Ureter (tissue), 1 donor: ENCODE measurements at regions not wholly inside any gene's neighbourhood (a gene's known extent, or its start where the extent isn't known, plus 50 kb on each side); places are given as distances from the start of the nearest gene placed in this dataset.
"Not testable (repeated sequence)": the region's sequence is repeated elsewhere in the genome, so short reads cannot be mapped to it uniquely, and the experiment has no call there.

Source experiments
- DNase-seq: peaks from one replicate; pipeline ENCODE4 v3.0.0-alpha.2; 2020; ENCODE audit warnings: low spot score
- donor health status: DM: yes; HTN: yes; CAD: no.

DNA sequence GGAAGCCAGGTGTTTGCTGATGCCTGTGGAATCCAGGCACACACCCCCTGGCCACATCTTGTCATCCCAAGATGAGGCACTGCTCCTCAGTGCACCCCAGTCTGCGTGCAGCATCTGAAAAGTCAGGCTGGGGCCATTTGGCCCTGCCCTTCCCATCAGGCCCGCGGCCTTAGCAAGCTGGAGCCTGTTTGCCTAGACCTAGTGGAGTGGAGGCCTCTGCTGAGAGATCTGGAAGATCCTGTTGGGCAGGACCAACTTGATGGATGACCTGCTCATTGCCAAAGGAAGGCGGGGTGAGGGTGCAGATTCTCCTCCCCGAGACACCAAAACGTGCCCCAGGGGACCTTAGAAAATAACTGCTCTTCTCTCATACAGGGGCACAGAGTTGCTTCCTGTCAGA, 220.2 kb downstream of the SHQ1 start:
- peak; percentile 88 for DNase-seq

DNA sequence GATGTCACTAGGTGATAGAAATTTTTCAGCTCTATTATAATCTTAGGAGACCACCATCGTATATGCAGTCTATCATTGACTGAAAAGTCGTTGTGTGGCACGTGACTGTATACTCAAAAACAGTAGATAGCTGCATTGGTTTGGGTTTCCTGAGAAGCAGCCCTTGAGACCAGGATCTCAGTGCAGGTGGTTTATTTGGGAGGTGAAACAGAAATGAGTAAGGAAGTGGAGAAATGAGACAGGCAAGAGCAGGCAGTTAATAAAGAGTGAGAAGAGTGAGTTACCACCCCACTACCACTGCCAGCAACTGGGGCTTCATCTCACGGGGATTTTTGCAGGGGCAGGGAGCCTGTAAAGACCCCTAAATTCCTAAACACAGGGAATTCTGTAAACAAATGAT, 221.0 kb downstream of the SHQ1 start:
- no peak for DNase-seq

DNA sequence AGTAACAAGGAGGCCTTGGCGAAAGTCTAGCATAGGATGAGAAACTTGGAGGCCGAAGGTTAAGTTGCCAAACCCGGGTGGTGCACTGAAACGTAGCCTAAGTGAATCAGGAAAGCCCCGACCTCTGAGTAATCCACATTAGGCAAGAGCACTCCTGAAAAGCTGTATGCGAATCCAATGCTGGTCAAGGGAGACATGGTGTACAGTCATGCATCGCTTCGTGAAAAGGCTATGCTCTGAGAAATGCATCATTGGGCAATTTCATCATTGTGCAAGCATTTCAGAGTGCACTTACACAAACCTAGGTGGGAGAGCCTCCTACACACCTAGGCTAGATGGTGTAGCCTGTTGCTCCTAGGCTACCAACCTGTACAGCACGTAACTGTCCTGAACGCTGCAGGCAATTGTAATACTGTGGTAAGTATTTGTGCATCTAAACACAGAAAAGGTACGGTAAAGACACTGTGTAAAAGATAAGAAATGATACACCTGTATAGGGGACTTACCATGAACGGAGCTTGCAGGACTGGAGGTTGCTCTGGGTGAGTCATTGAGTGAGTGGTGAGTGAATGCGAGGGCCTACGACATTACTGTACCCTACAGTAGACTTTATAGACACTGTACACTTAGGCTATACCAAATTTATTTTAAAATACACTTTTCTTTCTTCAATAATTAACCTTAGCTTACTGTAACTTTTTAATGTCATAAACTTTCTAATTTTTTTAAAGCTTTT, 222.5 kb downstream of the SHQ1 start:
- no peak for DNase-seq

DNA sequence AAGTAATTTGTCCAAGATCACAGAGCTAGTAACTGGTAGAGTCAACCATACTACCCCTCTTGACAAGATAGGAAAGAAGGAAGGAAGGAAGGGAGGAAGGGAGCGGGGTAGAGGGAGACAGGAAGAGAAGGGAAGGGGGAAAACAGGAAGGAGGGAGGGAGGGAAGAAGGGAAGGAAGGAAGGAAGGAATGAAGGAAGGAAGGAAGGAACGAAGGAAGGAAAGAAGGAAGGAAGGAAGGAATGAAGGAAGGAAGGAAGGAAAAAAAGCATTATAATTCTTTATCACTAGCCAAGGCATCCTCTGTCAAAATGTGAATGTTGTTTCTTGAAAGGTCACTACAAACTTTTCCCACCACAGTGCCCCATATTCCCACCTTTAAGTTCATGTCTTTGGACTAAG, 223.6 kb downstream of the SHQ1 start:
- no peak for DNase-seq

DNA sequence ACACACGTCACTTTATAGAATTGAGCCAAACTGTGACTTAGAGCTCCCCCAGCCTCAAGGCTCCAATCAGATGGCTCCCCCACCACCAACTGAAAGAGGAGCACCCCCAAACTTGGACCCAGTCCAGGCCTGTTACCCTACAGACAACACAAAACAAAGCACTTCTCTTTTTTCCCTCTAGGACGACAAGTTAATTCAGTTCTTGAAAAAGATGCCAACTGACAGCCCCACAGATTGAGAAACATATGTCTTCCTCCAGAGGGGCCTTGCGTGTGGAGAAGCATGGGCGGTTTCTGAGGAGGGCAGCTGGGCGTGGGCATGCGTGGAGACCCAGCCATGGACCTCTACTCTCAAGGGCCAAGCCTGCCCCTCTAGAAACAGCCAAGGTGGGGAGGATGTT, 229.5 kb downstream of the SHQ1 start:
- DNase-seq: no peak

DNA sequence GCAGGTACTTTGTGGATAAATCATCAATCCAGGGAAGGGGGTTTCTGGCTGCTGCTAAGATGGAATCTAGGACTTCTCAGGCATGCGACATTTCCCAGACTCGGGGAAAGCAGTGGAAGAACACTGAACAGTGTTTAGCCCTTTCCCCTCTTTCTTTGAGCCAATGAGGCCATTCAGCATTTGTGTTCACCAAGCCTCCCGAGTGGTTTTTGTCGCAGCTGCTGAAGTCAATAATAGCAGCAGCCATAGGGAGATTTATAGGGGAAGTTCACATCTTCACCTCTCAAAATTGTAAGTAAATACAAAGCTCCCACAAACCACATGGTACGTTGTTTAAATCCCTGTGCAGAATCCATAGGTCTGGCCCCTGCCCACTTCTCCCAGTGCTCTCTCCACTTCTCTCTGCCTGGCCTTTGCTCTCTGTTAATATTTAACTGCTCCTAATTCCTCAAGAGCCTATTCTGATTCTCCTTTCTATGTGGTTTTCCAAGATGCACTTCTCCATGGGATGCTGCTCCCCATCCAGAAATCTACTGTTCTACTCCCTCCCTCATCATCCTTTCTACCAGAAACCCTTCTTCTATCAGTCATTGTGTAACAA, 230.7 kb downstream of the SHQ1 start:
- DNase-seq: no peak

DNA sequence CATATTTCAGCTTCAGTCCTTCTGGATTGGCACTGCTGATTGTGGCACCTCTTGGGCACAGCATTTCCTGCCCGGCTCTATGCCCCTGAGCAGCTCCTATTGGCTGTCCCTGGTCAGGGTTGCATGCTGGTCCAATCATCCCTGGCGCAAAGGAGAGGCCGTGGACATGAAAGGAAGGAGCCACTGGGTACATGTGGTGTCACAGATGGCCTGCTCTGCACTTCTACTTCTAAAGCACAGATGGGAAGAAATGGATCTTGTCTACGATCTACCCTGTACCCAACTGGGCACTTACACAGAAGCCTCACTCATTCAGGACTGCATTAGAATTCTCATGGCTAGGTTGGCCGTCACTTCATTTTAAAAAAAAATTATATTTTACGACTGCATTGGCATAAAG, 232.5 kb downstream of the SHQ1 start:
- no peak for DNase-seq

DNA sequence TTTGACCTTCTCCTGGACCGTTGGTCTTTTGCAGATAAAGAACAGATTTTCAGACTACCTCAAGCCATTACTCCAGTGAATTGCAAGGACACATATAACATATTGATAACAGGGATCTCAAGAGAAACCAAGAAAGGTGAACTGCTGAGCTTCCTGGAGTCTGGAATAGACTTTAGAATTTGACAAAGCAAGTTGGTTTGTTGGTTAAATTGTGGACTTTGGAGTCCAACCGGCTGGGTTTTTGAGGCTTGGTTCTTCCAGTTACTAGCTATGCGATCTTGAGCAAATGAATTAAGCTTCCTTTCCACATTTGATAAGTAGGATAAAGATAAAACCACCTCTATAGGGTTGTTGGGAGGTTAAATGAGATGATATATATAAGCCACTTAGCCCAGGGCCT, 233.1 kb downstream of the SHQ1 start:
- no peak for DNase-seq

DNA sequence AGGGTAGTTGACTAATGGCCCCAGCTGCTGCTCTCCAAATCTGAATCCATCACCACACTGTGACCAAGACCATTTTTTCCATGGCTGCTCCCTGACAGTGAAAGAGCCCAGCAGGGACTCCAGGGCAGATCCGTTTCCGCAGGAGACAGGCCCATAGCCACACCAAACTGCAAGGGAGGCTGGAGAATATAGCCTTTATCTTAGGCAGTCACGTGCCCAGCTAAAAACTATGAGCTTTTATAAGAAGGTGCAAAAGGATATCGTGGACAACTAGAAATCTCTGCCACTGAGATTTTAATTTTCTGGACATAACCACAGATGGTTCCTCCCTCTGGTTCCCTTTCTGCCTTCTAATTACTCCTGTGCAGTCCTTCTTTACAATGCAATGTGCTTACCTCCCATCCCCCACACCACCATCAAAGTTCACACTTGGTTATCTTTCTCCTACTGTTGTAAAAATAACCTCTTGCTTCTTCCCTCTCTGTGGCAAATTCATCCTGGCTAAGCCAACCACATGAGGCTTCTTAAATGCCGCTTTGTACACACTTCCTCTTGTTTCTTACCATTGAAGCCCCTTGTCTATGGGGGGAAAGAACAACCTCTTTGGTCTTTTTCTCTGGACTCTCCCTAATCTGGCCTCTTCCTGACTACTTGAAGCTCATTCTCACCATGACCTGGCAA, 233.7 kb downstream of the SHQ1 start:
- no peak for DNase-seq

DNA sequence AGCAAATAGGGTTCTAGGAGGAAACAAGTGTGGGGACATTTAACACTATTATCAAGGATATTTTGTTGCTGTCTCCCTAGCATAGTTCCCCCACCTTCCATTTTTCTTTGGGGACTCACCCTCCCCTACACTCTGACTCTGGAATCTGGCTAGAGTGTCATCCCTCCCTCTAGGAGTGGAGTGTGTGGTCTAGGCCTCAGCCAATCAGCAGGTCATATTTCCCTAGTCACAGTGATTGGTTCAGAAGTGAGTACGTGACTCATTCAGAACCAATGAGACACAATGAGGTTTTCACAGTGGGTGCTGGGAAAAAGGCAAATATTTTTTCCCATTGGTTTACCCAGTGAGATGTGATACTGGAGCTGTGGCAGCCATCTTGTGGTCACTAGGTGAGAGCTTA, 234.4 kb downstream of the SHQ1 start:
- DNase-seq: no peak

DNA sequence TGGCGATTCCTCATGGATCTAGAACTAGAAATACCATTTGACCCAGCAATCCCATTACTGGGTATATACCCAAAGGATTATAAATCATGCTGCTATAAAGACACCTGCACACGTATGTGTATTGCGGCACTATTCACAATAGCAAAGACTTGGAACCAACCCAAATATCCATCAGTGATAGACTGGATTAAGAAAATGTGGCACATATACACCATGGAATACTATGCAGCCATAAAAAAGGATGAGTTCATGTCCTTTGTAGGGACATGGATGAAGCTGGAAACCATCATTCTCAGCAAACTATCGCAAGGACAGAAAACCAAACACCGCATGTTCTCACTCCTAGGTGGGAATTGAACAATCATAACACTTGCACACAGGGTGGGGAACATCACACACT, 239.1 kb downstream of the SHQ1 start:
- not testable (repeated sequence) for DNase-seq

DNA sequence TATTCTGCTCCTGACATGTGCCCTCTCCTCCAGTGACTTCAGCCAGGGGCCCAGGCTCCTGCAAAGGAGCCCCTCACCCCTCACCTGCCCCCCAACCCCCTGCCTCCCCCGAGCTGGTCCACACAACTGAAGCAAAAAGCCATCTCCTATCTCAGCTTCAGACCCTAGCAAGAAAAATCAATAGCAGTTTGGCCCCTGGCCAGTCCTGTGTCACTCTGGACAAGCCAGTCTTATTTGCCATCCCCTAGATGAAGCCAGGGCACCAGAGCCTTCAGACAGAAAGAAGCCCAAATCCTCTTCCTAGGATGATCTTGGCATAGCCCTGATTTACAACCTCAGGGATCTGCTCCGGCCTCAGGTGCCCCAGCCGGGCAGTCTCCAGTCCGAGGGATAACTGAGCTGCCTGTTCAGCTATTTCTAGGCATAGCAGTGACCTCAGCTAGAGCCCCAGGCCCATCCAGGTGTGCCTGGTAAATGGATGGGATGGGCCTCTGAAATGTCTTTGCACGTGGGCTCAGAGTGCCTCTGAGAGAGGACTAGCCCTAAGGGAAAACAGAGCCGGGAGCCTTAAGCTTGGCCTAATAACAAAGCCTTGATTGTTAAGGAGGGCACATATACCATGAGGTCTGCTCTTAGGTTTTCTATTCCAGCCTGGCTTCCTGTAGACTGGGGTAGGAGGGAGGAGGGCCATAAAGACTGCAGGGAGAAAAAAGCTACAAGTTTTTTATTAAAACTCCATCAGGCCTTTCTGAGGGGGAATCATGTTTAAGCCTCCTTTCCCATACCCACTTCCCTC, 242.0 kb downstream of the SHQ1 start:
- no peak for DNase-seq

DNA sequence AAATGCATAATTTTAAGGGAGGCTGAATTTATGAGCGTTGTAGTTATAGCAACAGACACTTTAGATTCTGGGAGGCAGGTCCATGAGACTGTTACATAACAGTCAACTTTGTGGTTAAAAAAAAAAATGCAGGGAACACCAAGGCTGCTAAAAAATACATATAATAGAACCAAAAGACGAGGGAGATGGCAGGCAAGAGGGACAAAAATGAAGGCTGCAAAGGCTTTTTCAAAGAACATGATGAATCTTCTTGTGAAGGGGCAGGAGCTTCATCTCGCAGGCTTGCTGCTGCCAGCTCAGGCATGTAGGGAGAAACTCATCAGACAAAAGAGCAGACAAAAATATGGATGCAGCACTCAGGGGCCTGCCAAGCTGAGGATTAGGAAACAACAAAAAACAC, 243.9 kb downstream of the SHQ1 start:
- DNase-seq: no peak

DNA sequence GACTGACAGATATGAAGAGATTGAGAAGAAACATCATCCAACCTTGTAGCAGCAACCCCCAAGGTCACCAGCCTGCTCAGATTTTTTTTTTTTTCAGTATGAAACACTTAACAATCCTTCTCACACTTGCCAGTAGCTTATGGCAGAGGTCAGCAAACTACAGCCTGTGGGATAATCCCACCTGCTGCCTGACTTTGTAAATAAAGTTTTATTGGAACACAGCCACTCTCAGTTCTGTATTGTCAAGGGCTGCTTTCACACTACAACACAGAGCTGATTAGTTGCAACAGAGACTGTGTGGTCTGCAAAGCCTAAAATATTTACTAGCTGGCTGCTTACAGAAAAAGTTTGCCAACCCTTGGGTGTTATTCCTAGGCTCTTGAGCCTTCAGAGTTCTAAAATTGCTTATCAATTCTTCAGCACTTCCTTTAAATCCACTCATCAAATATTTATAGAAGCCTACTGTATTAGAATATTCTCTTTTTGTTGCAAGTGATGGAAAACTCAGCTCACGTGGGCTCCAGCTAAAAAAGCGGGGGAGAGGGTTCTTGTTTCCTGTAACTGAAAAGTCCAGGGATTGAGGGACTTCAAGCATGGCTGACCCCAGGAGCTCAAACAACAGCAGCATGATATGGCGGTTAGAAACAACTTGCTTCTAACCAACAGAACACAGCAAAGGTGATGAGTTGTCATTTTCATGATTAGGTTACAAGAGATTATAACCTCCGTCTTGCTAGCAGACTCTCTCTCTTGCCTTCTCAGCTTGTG, 246.1 kb downstream of the SHQ1 start:
- DNase-seq: no peak

DNA sequence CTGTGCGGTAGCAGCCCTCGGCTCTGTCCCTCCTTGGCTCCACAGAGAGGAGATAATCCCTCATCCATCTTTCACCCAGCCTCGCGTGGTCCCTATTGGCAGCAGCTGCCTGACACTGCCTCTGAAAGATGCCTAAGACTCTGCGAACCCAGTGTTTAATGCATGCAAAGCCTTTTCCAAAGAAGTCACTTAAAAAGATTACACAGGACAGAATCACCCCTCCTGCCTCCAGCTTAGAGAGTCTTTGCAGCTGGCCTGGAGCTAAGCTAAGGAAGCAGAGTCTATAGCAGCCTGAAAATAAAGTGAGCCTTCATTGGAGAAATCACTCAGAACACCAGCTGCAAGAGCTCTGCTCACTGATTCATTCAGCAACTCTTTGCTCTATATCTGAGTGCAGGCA, 247.2 kb downstream of the SHQ1 start:
- DNase-seq: no peak

DNA sequence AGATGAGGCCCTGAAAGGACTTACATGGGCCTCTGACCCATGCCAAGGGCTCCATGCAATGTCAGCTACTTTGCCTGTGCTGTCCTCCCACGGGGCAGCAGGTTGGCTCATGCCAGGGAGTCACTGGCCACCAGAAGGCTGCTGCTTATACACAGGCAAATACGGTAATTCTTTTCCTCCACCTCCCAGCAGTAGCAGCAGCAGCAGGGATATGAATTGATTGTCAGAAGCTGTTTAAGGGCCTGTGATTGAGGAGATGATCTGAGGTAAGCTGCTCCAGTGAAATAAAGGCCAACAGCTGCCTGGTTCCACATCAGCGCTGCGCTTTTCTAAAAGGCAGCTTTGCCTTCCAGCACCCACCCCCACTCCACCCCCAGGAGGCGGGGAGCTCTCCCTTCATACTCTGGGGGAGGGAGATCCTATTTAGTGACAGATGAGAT, 250.5 kb downstream of the SHQ1 start:
- DNase-seq: no peak

DNA sequence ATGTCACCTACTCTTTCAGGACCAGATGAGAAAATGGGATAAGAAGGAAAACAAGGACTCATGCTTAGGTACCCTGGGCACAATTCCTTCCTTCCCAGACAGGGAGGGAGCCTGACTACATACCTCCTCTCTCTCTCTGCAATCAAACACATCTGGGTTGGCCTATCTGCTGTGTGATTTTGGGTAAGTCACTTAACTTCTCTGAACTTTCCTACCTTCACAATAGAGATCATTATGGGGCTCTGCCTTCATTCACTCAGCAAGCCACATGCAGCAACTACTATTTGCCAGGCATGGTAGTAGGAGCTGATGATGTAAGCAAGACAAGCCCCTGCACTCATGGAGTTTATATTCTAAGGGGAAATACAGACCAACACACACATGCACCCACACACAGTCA, 251.2 kb downstream of the SHQ1 start:
- DNase-seq: no peak

DNA sequence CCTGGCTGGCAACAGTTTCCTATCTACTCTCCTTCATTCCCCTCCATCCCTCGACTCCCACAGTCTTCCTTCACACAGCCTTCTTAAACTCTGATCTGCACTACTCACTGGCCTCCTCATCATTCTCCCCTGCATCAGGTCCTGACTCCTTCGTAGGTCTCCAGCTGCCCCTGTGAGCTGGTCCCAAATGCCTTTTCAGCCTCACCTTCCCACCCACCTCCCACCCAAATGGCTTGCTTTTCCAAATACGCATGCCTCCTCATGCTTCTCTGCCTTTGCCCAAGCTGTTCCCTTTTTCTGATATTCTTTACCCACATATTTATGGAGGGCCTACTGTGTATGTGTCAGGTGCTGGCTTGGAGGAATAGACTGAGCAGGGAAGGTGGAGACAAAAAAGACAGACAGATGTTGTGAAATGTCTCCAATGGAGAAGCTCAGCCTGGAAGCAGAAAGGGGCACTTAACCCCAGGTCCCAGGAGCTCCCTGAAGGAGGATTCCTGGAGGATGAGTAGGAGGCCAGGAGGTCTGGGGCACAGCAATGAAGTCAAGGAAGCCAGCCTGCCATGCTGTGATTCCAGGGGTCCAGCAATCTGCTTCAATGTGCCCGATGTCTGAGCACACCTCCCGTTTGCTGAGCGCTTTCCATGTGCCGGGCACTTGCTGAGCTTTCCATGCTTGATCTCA, 252.2 kb downstream of the SHQ1 start:
- DNase-seq: no peak

DNA sequence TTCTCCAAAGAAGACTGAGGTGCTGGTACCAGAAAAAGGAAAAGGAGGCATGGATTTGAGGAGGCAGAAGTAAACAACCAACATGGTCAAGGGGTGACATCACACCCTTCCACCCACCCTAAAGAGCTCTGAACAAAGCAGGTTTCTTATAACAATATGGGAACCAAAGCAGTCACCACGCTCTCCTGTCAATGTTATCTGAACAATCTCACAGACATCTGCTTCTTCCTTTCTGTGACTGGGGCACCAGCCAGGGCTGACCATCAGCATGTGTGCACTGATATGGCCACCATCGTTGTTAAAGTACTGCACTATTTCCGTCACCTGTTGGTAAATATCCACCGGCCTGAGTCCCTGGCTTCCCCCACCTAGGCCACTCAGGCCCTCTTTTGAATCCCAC, 252.9 kb downstream of the SHQ1 start:
- DNase-seq: no peak

DNA sequence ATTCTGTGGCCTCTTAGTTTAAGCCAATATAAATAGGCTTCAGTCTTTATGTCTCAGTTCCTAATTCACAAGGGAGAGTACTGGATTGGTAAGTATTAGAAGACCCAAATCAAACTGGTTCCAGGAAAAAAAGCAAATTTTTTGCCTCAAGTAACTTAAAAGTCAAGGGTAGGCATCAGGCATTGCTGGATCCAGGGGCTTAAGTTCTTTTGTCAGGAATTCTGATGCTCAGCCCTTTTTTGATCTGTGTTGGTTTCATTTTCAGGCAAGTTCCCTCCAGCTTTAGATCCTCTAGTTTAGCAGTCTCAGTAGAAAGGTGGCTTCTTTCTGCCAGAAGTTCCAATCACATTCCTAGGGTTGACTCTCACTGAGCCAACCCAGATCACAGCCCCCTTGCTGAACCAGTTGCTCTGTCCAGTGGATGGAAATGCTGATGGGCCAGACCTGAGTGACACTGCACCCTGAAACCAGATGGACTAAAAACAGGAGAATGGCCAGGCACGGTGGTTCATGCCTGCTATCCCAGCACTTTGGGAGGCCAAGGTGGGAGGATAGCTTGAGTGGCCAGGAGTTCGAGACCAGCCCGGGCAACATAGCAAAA, 253.5 kb downstream of the SHQ1 start:
- DNase-seq: no peak
